ENCODE measurements at regions not wholly inside any gene's neighbourhood (a gene's known extent, or its start where the extent isn't known, plus 50 kb on each side); places are given as distances from the start of the nearest gene placed in this dataset.

DNA sequence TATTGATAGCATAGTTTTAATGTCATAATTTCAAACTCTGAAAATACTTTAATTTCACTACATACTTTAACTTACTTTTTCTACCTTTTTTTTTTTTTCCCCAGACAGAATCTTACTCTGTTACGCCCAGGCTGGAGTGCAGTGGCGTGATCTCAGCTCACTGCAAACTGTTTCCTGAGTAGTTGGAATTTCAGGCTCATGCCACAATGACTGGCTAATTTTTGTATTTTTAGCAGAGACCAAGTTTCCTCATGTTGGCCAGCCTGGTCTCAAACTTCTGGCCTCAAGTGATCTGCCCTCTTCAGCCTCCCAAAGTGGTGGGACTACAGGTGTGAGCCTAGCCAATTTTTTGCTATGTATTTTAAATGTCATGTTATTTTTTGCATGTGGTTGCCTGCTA lies 741.6 kb downstream of the TRAM1L1 start:
- TF ChIP-seq, protein P1, sequence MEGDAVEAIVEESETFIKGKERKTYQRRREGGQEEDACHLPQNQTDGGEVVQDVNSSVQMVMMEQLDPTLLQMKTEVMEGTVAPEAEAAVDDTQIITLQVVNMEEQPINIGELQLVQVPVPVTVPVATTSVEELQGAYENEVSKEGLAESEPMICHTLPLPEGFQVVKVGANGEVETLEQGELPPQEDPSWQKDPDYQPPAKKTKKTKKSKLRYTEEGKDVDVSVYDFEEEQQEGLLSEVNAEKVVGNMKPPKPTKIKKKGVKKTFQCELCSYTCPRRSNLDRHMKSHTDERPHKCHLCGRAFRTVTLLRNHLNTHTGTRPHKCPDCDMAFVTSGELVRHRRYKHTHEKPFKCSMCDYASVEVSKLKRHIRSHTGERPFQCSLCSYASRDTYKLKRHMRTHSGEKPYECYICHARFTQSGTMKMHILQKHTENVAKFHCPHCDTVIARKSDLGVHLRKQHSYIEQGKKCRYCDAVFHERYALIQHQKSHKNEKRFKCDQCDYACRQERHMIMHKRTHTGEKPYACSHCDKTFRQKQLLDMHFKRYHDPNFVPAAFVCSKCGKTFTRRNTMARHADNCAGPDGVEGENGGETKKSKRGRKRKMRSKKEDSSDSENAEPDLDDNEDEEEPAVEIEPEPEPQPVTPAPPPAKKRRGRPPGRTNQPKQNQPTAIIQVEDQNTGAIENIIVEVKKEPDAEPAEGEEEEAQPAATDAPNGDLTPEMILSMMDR (conservative IDR thresholded peaks at IDR 0.05; ENCODE audit: low read length) = no peak
- no peak for TF ChIP-seq EZH2phosphoT487 (IDR thresholded peaks at IDR 0.05; ENCODE audit: borderline replicate concordance)
